CD4-positive, alpha-beta T cell treated with Interleukin-12 subunit alpha and Interleukin-12 subunit beta, for 1 hour (primary cell): ENCODE measurements at regions not wholly inside any gene's neighbourhood (a gene's known extent, or its start where the extent isn't known, plus 50 kb on each side); places are given as distances from the start of the nearest gene placed in this dataset.
"Not testable (repeated sequence)": the region's sequence is repeated elsewhere in the genome, so short reads cannot be mapped to it uniquely, and the experiment has no call there.

Experiments used
- DNase-seq: peaks from one replicate; pipeline ENCODE4 v3.0.0-alpha.2; 2020

- no peak for DNase-seq
These were observed 821.7 kb downstream of the TMEM121 start for GRCh38 chr14:106347890-106348755.

- DNase-seq, result peak; percentile 82
These were observed 822.6 kb downstream of the TMEM121 start for GRCh38 chr14:106348873-106349540.

GRCh38 chr14:106349678-106350457, 823.5 kb downstream of the TMEM121 start:
- DNase-seq, result not testable (repeated sequence)

- DNase-seq, result not testable (repeated sequence)
These were observed 828.8 kb downstream of the TMEM121 start for GRCh38 chr14:106355007-106355791.

- not testable (repeated sequence) for DNase-seq
These were observed 829.7 kb downstream of the TMEM121 start for GRCh38 chr14:106355881-106356642.

GRCh38 chr14:106356643-106356930, 830.2 kb downstream of the TMEM121 start:
- not testable (repeated sequence) for DNase-seq

GRCh38 chr14:106359157-106359887, 832.9 kb downstream of the TMEM121 start:
- peak; percentile 33 for DNase-seq

GRCh38 chr14:106365371-106365770, 839.0 kb downstream of the TMEM121 start:
- DNase-seq, result not testable (repeated sequence)

GRCh38 chr14:106365894-106366293, 839.5 kb downstream of the TMEM121 start:
- DNase-seq, result not testable (repeated sequence)

- DNase-seq, result not testable (repeated sequence)
These were observed 840.6 kb downstream of the TMEM121 start for GRCh38 chr14:106366971-106367370.

GRCh38 chr14:106369456-106369855, 843.1 kb downstream of the TMEM121 start:
- DNase-seq, result not testable (repeated sequence)

GRCh38 chr14:106372870-106373652, 846.7 kb downstream of the TMEM121 start:
- DNase-seq, result peak; percentile 78

- not testable (repeated sequence) for DNase-seq
These were observed 847.3 kb downstream of the TMEM121 start for GRCh38 chr14:106373653-106374110.

- DNase-seq, result no peak
These were observed 851.0 kb downstream of the TMEM121 start for GRCh38 chr14:106377432-106377831.

GRCh38 chr14:106378191-106378590, 851.8 kb downstream of the TMEM121 start:
- DNase-seq, result peak; percentile 35

- no peak for DNase-seq
These were observed 854.4 kb downstream of the TMEM121 start for GRCh38 chr14:106380740-106381139.

- DNase-seq, result not testable (repeated sequence)
These were observed 862.8 kb downstream of the TMEM121 start for GRCh38 chr14:106389186-106389585.

GRCh38 chr14:106390401-106390800, 864.0 kb downstream of the TMEM121 start:
- DNase-seq, result no peak

- no peak for DNase-seq
These were observed 864.6 kb downstream of the TMEM121 start for GRCh38 chr14:106390947-106391346.

GRCh38 chr14:106393742-106394141, 867.4 kb downstream of the TMEM121 start:
- DNase-seq, result no peak
